HL-60 (cell line): ENCODE measurements at regions not wholly inside any gene's neighbourhood (a gene's known extent, or its start where the extent isn't known, plus 50 kb on each side); places are given as distances from the start of the nearest gene placed in this dataset.

Experiments
- GABPA ChIP-seq: IDR thresholded peaks from 2 replicates; pipeline ENCODE4 v1.6.1; 2012; ENCODE audit warnings: low read depth
- POLR2AphosphoS5 ChIP-seq: IDR thresholded peaks from 2 replicates; pipeline ENCODE4 v1.6.1; 2012; ENCODE audit warnings: low read depth
- SPI1 ChIP-seq: IDR thresholded peaks from 2 replicates; pipeline ENCODE4 v1.6.1; 2012; ENCODE audit warnings: low read depth, mild to moderate bottlenecking, borderline replicate concordance
- TF ChIP-seq, protein P1 (sequence below): IDR thresholded peaks from one replicate; pipeline ENCODE4 v1.5.1; 2011; ENCODE audit warnings: low read length, control low read depth, inconsistent platforms; ENCODE audit not compliant: insufficient read depth
- TF ChIP-seq, protein P2 (sequence below): IDR thresholded peaks from 2 replicates; pipeline ENCODE4 v1.6.1; 2012; ENCODE audit warnings: low read depth; ENCODE audit not compliant: insufficient replicate concordance

DNA sequence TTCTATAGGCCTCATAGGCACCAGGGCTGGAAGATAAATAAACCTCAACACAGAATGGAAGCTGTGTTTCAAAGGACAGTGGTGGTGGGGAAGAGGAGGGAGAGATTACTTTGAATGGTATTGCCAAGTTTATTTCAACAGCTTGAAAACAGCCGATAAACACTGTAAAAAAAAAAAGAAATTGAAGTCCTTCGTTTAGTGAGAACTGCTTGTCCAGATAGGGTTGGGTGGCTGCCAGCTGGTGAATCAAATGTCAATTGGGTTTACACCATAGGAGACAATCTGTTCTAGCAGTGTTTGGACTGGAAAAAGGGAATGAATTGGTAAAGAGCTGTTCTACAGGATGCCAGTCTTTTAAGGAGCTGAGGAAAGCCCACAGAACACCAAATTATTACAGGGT is 254.8 kb downstream of the PHF14 start:
- TF ChIP-seq, protein P1, sequence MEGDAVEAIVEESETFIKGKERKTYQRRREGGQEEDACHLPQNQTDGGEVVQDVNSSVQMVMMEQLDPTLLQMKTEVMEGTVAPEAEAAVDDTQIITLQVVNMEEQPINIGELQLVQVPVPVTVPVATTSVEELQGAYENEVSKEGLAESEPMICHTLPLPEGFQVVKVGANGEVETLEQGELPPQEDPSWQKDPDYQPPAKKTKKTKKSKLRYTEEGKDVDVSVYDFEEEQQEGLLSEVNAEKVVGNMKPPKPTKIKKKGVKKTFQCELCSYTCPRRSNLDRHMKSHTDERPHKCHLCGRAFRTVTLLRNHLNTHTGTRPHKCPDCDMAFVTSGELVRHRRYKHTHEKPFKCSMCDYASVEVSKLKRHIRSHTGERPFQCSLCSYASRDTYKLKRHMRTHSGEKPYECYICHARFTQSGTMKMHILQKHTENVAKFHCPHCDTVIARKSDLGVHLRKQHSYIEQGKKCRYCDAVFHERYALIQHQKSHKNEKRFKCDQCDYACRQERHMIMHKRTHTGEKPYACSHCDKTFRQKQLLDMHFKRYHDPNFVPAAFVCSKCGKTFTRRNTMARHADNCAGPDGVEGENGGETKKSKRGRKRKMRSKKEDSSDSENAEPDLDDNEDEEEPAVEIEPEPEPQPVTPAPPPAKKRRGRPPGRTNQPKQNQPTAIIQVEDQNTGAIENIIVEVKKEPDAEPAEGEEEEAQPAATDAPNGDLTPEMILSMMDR: no peak
- no peak for TF ChIP-seq POLR2AphosphoS5
- no peak for TF ChIP-seq GABPA
- TF ChIP-seq, protein P2, sequence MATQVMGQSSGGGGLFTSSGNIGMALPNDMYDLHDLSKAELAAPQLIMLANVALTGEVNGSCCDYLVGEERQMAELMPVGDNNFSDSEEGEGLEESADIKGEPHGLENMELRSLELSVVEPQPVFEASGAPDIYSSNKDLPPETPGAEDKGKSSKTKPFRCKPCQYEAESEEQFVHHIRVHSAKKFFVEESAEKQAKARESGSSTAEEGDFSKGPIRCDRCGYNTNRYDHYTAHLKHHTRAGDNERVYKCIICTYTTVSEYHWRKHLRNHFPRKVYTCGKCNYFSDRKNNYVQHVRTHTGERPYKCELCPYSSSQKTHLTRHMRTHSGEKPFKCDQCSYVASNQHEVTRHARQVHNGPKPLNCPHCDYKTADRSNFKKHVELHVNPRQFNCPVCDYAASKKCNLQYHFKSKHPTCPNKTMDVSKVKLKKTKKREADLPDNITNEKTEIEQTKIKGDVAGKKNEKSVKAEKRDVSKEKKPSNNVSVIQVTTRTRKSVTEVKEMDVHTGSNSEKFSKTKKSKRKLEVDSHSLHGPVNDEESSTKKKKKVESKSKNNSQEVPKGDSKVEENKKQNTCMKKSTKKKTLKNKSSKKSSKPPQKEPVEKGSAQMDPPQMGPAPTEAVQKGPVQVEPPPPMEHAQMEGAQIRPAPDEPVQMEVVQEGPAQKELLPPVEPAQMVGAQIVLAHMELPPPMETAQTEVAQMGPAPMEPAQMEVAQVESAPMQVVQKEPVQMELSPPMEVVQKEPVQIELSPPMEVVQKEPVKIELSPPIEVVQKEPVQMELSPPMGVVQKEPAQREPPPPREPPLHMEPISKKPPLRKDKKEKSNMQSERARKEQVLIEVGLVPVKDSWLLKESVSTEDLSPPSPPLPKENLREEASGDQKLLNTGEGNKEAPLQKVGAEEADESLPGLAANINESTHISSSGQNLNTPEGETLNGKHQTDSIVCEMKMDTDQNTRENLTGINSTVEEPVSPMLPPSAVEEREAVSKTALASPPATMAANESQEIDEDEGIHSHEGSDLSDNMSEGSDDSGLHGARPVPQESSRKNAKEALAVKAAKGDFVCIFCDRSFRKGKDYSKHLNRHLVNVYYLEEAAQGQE: no peak
- TF ChIP-seq SPI1: no peak
